COR-L47 (cell line): ENCODE measurements at regions not wholly inside any gene's neighbourhood (a gene's known extent, or its start where the extent isn't known, plus 50 kb on each side); places are given as distances from the start of the nearest gene placed in this dataset.
"Not testable (repeated sequence)": the region's sequence is repeated elsewhere in the genome, so short reads cannot be mapped to it uniquely, and the experiment has no call there.

Experiments used
- DNase-seq: peaks from one replicate; lab custom pipeline; 2025; lab: John Stamatoyannopoulos, UW

- not testable (repeated sequence) for DNase-seq
These were observed 1937.1 kb upstream of the DEFB115 start for GRCh38 chr20:29320216-29320949.

GRCh38 chr20:29323631-29324515 lies 1933.6 kb upstream of the DEFB115 start:
- DNase-seq: not testable (repeated sequence)

- not testable (repeated sequence) for DNase-seq
These were observed 1932.8 kb upstream of the DEFB115 start for GRCh38 chr20:29324516-29325303.

- DNase-seq: no peak
These were observed 1932.2 kb upstream of the DEFB115 start for GRCh38 chr20:29325304-29325640.

- DNase-seq: not testable (repeated sequence)
These were observed 1931.7 kb upstream of the DEFB115 start for GRCh38 chr20:29325781-29326180.

- no peak for DNase-seq
These were observed 1930.9 kb upstream of the DEFB115 start for GRCh38 chr20:29326376-29327070.

- DNase-seq: not testable (repeated sequence)
These were observed 1929.7 kb upstream of the DEFB115 start for GRCh38 chr20:29327600-29328420.

GRCh38 chr20:29330429-29331115 lies 1926.9 kb upstream of the DEFB115 start:
- not testable (repeated sequence) for DNase-seq

GRCh38 chr20:29349836-29350235 lies 1907.6 kb upstream of the DEFB115 start:
- no peak for DNase-seq

- DNase-seq: not testable (repeated sequence)
These were observed 1881.5 kb upstream of the DEFB115 start for GRCh38 chr20:29375937-29376336.

GRCh38 chr20:29392853-29393252 lies 1864.6 kb upstream of the DEFB115 start:
- not testable (repeated sequence) for DNase-seq

GRCh38 chr20:29408034-29408695 lies 1849.3 kb upstream of the DEFB115 start:
- no peak for DNase-seq

- DNase-seq: not testable (repeated sequence)
These were observed 1848.8 kb upstream of the DEFB115 start for GRCh38 chr20:29408707-29409106.

- DNase-seq: not testable (repeated sequence)
These were observed 1848.2 kb upstream of the DEFB115 start for GRCh38 chr20:29409160-29409689.

GRCh38 chr20:29409833-29410805 lies 1847.3 kb upstream of the DEFB115 start:
- no peak for DNase-seq

GRCh38 chr20:29410806-29411457 lies 1846.5 kb upstream of the DEFB115 start:
- no peak for DNase-seq

- DNase-seq: not testable (repeated sequence)
These were observed 1846.0 kb upstream of the DEFB115 start for GRCh38 chr20:29411458-29411820.

GRCh38 chr20:29419378-29419777 lies 1838.1 kb upstream of the DEFB115 start:
- DNase-seq: no peak
